Karpas-422 (cell line): ENCODE measurements at regions not wholly inside any gene's neighbourhood (a gene's known extent, or its start where the extent isn't known, plus 50 kb on each side); places are given as distances from the start of the nearest gene placed in this dataset.

Experiments
- DNase-seq: peaks from one replicate; pipeline ENCODE4 v3.0.0-alpha.2; 2015
- H2AFZ ChIP-seq: fragments of 200-600 bp; sonication (generic); 2 replicates; pipeline ENCODE4 v1.6.1; 2014; ENCODE audit warnings: antibody characterized with exemption, low read length, mixed read lengths
- H3K27ac ChIP-seq: fragments of 200-600 bp; sonication (generic); 2 replicates; pipeline ENCODE4 v1.5.1; 2014; ENCODE audit warnings: mild to moderate bottlenecking, low read length, moderate library complexity
- H3K27me3 ChIP-seq: fragments of 200-600 bp; sonication (generic); 2 replicates; pipeline ENCODE4 v1.6.1; 2014; ENCODE audit warnings: low read length, mixed read lengths
- H3K36me3 ChIP-seq: fragments of 200-600 bp; sonication (generic); 2 replicates; pipeline ENCODE4 v1.6.1; 2014; ENCODE audit warnings: low read length, mixed read lengths; ENCODE audit not compliant: insufficient read depth
- H3K4me1 ChIP-seq: fragments of 200-600 bp; sonication (generic); 2 replicates; pipeline ENCODE4 v1.6.1; 2014; ENCODE audit warnings: mild to moderate bottlenecking, low read length, mixed read lengths
- H3K4me2 ChIP-seq: fragments of 200-600 bp; sonication (generic); 2 replicates; pipeline ENCODE4 v1.6.1; 2014; ENCODE audit warnings: low read length, low read depth, mild to moderate bottlenecking; ENCODE audit not compliant: poor library complexity, severe bottlenecking
- H3K4me3 ChIP-seq: fragments of 200-600 bp; sonication (generic); 2 replicates; pipeline ENCODE4 v1.5.1; 2014; ENCODE audit warnings: mild to moderate bottlenecking, antibody characterized with exemption, low read length, mixed read lengths
- H3K79me2 ChIP-seq: fragments of 200-600 bp; sonication (generic); 2 replicates; pipeline ENCODE4 v1.6.1; 2014; ENCODE audit warnings: mild to moderate bottlenecking, low read length, mixed read lengths
- H3K9ac ChIP-seq: fragments of 200-600 bp; sonication (generic); 2 replicates; pipeline ENCODE4 v1.6.0; 2014; ENCODE audit warnings: low read length
- H3K9me2 ChIP-seq: fragments of 200-600 bp; sonication (generic), shearing (Covaris generic); replicated peaks from 2 replicates; pipeline ENCODE4 v1.6.0; 2014; ENCODE audit warnings: mild to moderate bottlenecking, low read length, moderate library complexity; ENCODE audit not compliant: insufficient read depth
- H3K9me3 ChIP-seq: fragments of 300-700, 200-600 bp; sonication (generic); 2 replicates; pipeline ENCODE4 v1.6.1; 2014; ENCODE audit warnings: low read length, mixed read lengths
- H4K20me1 ChIP-seq: fragments of 200-600 bp; sonication (generic); 2 replicates; pipeline ENCODE4 v1.6.1; 2014; ENCODE audit warnings: mild to moderate bottlenecking, antibody characterized with exemption, low read length, low read depth; ENCODE audit not compliant: insufficient read depth

GRCh38 chr12:124666722-124667259 is 99.4 kb upstream of the NCOR2 start:
- Histone ChIP-seq H3K9ac (no peak overlapping the region), H3K79me2 (no peaks in the 10 kb centered on the region), H3K4me2 (no peak overlapping the region), H4K20me1 (no peaks in the 10 kb centered on the region), H2AFZ (no peak overlapping the region), H3K27ac (no peak overlapping the region), H3K27me3 (no peaks in the 10 kb centered on the region), H3K36me3 (no peaks in the 10 kb centered on the region), H3K4me3 (no peak overlapping the region), H3K9me2 (no peaks in the 10 kb centered on the region), H3K9me3 (no peaks in the 10 kb centered on the region), H3K4me1 (0 out of 2 replicates have a peak, but pooled peaks cover 5% of the 10 kb centered on the region)
- DNase-seq: no peak

- Histone ChIP-seq H3K79me2 (no peaks in the 10 kb centered on the region), H3K9ac (no peak overlapping the region), H3K9me2 (no peaks in the 10 kb centered on the region), H3K27me3 (no peaks in the 10 kb centered on the region), H3K9me3 (no peaks in the 10 kb centered on the region), H3K36me3 (no peaks in the 10 kb centered on the region), H3K27ac (no peak overlapping the region), H3K4me2 (no peak overlapping the region), H2AFZ (no peak overlapping the region), H3K4me3 (no peak overlapping the region), H4K20me1 (no peaks in the 10 kb centered on the region), H3K4me1 (0 out of 2 replicates have a peak, but pooled peaks cover 5% of the 10 kb centered on the region)
- no peak for DNase-seq
Observed at GRCh38 chr12:124665511-124665910, 98.1 kb upstream of the NCOR2 start.

- Histone ChIP-seq H3K9ac (no peak overlapping the region), H3K9me3 (no peaks in the 10 kb centered on the region), H3K4me3 (no peak overlapping the region), H3K36me3 (no peaks in the 10 kb centered on the region), H2AFZ (no peak overlapping the region), H3K27me3 (no peaks in the 10 kb centered on the region), H3K27ac (no peak overlapping the region), H3K4me2 (no peak overlapping the region), H4K20me1 (no peaks in the 10 kb centered on the region), H3K79me2 (no peaks in the 10 kb centered on the region), H3K4me1 (0 out of 2 replicates have a peak, but pooled peaks cover 5% of the 10 kb centered on the region), H3K9me2 (no peaks in the 10 kb centered on the region)
- DNase-seq: no peak
Observed at GRCh38 chr12:124664395-124665111, 97.1 kb upstream of the NCOR2 start.

- Histone ChIP-seq H3K4me2 (no peak overlapping the region), H3K36me3 (no peaks in the 10 kb centered on the region), H3K27me3 (no peaks in the 10 kb centered on the region), H3K9me3 (no peaks in the 10 kb centered on the region), H3K4me1 (0 out of 2 replicates have a peak, but pooled peaks cover under 1% of the 10 kb centered on the region), H2AFZ (no peak overlapping the region), H3K4me3 (no peak overlapping the region), H4K20me1 (no peaks in the 10 kb centered on the region), H3K9me2 (no peaks in the 10 kb centered on the region), H3K79me2 (no peaks in the 10 kb centered on the region), H3K27ac (no peak overlapping the region), H3K9ac (no peak overlapping the region)
- DNase-seq: no peak
Observed at GRCh38 chr12:124663771-124664366, 96.5 kb upstream of the NCOR2 start.

GRCh38 chr12:124663206-124663605 is 95.8 kb upstream of the NCOR2 start:
- Histone ChIP-seq H3K27me3 (no peaks in the 10 kb centered on the region), H3K36me3 (no peaks in the 10 kb centered on the region), H3K27ac (no peak overlapping the region), H4K20me1 (no peaks in the 10 kb centered on the region), H3K4me3 (no peak overlapping the region), H3K4me1 (no peaks in the 10 kb centered on the region), H3K9ac (no peak overlapping the region), H2AFZ (no peak overlapping the region), H3K9me2 (no peaks in the 10 kb centered on the region), H3K4me2 (no peak overlapping the region), H3K79me2 (no peaks in the 10 kb centered on the region), H3K9me3 (no peaks in the 10 kb centered on the region)
- DNase-seq: no peak

GRCh38 chr12:124661341-124661740 is 93.9 kb upstream of the NCOR2 start:
- Histone ChIP-seq H3K4me3 (no peak overlapping the region), H3K36me3 (no peaks in the 10 kb centered on the region), H3K9me2 (no peaks in the 10 kb centered on the region), H3K4me1 (no peaks in the 10 kb centered on the region), H3K27me3 (no peaks in the 10 kb centered on the region), H4K20me1 (no peaks in the 10 kb centered on the region), H3K9ac (no peak overlapping the region), H3K79me2 (no peaks in the 10 kb centered on the region), H2AFZ (no peak overlapping the region), H3K9me3 (no peaks in the 10 kb centered on the region), H3K4me2 (no peak overlapping the region), H3K27ac (no peak overlapping the region)
- DNase-seq: no peak

- Histone ChIP-seq H3K4me3 (no peak overlapping the region), H3K9ac (no peak overlapping the region), H3K79me2 (no peaks in the 10 kb centered on the region), H3K9me2 (no peaks in the 10 kb centered on the region), H4K20me1 (no peaks in the 10 kb centered on the region), H3K27ac (no peak overlapping the region), H3K36me3 (no peaks in the 10 kb centered on the region), H3K9me3 (no peaks in the 10 kb centered on the region), H3K4me2 (no peak overlapping the region), H3K4me1 (no peaks in the 10 kb centered on the region), H3K27me3 (no peaks in the 10 kb centered on the region), H2AFZ (no peak overlapping the region)
- no peak for DNase-seq
Observed at GRCh38 chr12:124660851-124661250, 93.4 kb upstream of the NCOR2 start.

GRCh38 chr12:124658806-124659402 is 91.5 kb upstream of the NCOR2 start:
- H3K4me3 ChIP-seq: no peak overlapping the region
- H3K36me3 ChIP-seq: no peaks in the 10 kb centered on the region
- no peaks in the 10 kb centered on the region for H3K4me1 ChIP-seq
- no peaks in the 10 kb centered on the region for H3K79me2 ChIP-seq
- no peak overlapping the region for H3K27ac ChIP-seq
- no peak overlapping the region for H2AFZ ChIP-seq
- H3K27me3 ChIP-seq: no peaks in the 10 kb centered on the region
- H3K9ac ChIP-seq: no peak overlapping the region
- no peaks in the 10 kb centered on the region for H3K9me3 ChIP-seq
- H3K4me2 ChIP-seq: no peak overlapping the region
- H4K20me1 ChIP-seq: no peaks in the 10 kb centered on the region
- DNase-seq: no peak
- no peaks in the 10 kb centered on the region for H3K9me2 ChIP-seq
